ENCODE measurements at regions not wholly inside any gene's neighbourhood (a gene's known extent, or its start where the extent isn't known, plus 50 kb on each side); places are given as distances from the start of the nearest gene placed in this dataset.

DNA sequence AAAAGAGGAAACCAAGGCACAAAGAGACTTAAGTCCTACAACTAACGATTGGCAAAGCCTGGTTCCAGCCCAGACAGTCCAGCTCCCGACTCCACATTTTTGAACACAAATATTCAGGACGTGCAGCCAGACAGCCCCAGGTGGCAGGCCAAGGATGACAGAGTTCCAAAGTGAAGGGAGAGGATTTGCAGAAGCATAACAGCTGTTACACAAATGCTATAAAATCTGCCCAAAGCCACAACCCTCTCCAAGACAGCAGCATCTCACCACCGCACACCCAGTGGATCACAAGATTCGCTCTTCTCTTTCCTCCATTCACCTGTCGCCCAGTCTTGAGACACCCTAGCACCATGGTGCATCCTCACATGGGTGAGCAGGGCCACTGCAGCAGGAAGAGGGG, 227.1 kb upstream of the ID2 start:
- WGBS = 93% methylated on average over 6 of the region's 6 CpGs
- no peak for DNase-seq (ENCODE audit: low spot score)
- H3K4me1 ChIP-seq (ENCODE audit: control insufficient read depth in 4 of 4, insufficient read depth in 4 of 4, low read length in 3 of 4) = peaks cover 3 to 28% (median 21%) of the 10 kb centered on the region in 4 donors
- no peak overlapping the region for H3K4me3 ChIP-seq (ENCODE audit: low read depth in 1 of 3, low read length in 3 of 3)
- no peak overlapping the region for H3K9ac ChIP-seq (ENCODE audit: low read depth in 1 of 2, low read length in 2 of 2)
- no peaks in the 10 kb centered on the region for H3K36me3 ChIP-seq (ENCODE audit: control insufficient read depth in 4 of 4, insufficient read depth in 3 of 4, low read depth in 1 of 4, low read length in 3 of 4)
- no peak overlapping the region for H3K27ac ChIP-seq (ENCODE audit: low read depth in 1 of 2, low read length in 2 of 2)
- no peaks in the 10 kb centered on the region for H3K9me3 ChIP-seq (ENCODE audit: control insufficient read depth in 4 of 4, low read length in 3 of 4)
- TF ChIP-seq SP1 (IDR thresholded peaks at IDR 0.05) (no peak), YY1 (IDR thresholded peaks at IDR 0.05) (no peak)
- TF ChIP-seq, protein P1, sequence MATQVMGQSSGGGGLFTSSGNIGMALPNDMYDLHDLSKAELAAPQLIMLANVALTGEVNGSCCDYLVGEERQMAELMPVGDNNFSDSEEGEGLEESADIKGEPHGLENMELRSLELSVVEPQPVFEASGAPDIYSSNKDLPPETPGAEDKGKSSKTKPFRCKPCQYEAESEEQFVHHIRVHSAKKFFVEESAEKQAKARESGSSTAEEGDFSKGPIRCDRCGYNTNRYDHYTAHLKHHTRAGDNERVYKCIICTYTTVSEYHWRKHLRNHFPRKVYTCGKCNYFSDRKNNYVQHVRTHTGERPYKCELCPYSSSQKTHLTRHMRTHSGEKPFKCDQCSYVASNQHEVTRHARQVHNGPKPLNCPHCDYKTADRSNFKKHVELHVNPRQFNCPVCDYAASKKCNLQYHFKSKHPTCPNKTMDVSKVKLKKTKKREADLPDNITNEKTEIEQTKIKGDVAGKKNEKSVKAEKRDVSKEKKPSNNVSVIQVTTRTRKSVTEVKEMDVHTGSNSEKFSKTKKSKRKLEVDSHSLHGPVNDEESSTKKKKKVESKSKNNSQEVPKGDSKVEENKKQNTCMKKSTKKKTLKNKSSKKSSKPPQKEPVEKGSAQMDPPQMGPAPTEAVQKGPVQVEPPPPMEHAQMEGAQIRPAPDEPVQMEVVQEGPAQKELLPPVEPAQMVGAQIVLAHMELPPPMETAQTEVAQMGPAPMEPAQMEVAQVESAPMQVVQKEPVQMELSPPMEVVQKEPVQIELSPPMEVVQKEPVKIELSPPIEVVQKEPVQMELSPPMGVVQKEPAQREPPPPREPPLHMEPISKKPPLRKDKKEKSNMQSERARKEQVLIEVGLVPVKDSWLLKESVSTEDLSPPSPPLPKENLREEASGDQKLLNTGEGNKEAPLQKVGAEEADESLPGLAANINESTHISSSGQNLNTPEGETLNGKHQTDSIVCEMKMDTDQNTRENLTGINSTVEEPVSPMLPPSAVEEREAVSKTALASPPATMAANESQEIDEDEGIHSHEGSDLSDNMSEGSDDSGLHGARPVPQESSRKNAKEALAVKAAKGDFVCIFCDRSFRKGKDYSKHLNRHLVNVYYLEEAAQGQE (IDR thresholded peaks at IDR 0.05) = no peak
- H3K27me3 ChIP-seq (ENCODE audit: control insufficient read depth in 4 of 4, insufficient read depth in 4 of 4, low read length in 3 of 4) = no peaks in the 10 kb centered on the region

DNA sequence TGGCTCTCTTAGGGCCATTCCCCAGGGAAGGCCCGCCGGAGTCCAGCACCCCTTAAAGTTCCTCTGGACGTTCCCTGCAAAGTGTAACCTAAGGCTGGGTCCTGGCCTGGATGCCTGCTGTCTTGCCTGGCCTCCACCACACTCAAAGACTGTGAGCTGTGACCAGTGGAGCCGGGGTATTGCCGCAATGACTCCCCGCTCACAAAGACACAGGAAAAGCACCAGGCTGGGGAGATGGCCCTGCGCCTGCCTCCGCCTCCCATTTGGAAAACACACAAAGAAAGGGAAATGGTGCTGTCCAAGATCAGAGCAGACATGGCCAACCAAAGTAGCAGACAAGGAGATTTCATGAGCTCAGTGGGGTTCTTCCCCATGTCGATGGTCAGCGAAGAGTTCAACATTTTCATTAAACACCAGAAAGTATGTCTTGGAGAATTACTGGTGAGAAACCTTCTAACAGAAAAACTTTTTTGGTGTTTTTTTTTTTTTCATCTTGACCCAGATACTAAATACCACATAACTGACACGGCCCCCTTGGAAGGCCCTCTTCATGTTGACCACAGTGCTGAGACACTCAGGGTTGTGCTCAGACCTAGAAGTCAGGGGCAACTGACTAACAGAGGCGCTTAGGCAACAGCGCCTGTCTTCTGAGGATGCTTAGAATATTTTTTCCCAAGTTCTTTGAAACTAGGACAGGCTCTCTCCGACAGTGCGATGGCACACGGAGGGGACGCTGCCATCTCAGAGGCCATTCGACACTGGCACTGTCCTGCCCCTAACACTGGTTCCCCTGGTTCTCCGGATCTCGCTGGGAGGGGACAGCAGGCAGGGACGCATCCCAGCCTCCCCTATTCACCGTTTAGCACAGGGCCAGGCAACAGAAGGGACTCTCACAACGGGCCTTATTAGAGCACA, 226.4 kb upstream of the ID2 start:
- Histone ChIP-seq H3K4me3 (ENCODE audit: low read depth in 1 of 3, low read length in 3 of 3) (no peak overlapping the region), H3K9ac (ENCODE audit: low read depth in 1 of 2, low read length in 2 of 2) (no peak overlapping the region), H3K36me3 (ENCODE audit: control insufficient read depth in 4 of 4, insufficient read depth in 3 of 4, low read depth in 1 of 4, low read length in 3 of 4) (no peaks in the 10 kb centered on the region), H3K27me3 (ENCODE audit: control insufficient read depth in 4 of 4, insufficient read depth in 4 of 4, low read length in 3 of 4) (no peaks in the 10 kb centered on the region), H3K27ac (ENCODE audit: low read depth in 1 of 2, low read length in 2 of 2) (no peak overlapping the region), H3K4me1 (ENCODE audit: control insufficient read depth in 4 of 4, insufficient read depth in 4 of 4, low read length in 3 of 4) (peaks cover 3 to 35% (median 21%) of the 10 kb centered on the region in 4 donors), H3K9me3 (ENCODE audit: control insufficient read depth in 4 of 4, low read length in 3 of 4) (no peaks in the 10 kb centered on the region)
- DNase-seq (ENCODE audit: low spot score) = no peak
- WGBS = 87% methylated on average over 23 of the region's 23 CpGs
- TF ChIP-seq RXRA (IDR thresholded peaks at IDR 0.05) (no peak), SP1 (IDR thresholded peaks at IDR 0.05) (no peak), HNF4G (IDR thresholded peaks at IDR 0.05) (no peak), YY1 (IDR thresholded peaks at IDR 0.05) (no peak), TAF1 (conservative IDR thresholded peaks at IDR 0.05) (no peak), JUND (IDR thresholded peaks at IDR 0.05) (no peak)
- TF ChIP-seq, protein P2, sequence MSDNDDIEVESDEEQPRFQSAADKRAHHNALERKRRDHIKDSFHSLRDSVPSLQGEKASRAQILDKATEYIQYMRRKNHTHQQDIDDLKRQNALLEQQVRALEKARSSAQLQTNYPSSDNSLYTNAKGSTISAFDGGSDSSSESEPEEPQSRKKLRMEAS (IDR thresholded peaks at IDR 0.05) = no peak

DNA sequence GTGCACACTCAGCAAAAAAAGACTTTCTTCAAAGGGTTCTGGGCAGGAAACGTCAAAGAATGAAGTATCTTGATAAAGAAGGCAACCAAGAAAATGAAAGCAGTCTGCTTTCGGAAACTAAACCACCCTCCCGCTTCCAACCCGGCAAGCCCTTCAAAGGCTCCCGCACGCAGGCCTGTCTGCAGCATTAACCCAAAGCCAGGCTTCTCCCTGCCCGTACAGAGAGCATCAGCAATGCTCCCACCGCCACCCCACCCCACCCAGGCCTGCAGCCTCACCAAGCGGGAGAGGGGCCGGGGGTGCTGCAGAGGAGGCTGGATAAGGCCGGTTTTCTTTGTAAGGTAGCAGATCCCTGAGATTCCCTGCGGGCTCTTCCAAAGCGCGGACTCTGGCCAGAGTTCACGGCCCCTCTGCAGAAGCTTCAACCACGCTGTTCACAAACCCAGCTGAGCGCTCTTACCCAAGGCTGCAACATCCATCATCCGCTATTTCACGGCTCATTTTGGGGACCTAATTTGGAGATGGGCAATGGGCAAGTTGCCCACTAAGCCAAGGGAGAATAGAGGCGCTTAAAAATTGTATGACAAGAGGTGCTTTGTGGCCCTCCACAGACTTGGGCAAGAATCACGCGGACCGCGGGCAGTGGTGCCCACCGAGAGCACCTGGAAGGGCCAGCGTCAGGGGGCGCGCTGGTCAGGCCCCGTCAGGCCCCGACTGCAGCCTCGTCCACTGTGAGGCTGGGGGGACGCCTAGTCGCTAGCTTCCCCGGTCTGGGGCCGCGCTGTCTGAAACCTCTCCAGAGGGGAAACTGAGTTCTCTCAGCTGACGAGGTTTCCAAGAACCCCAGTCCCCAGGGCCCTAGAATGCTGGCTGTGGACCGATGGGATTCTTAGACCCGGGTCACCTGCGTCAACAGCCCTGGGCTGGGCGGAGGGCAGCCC, 225.4 kb upstream of the ID2 start:
- no peak for TF ChIP-seq YY1 (IDR thresholded peaks at IDR 0.05)
- TF ChIP-seq FOXA2 (IDR thresholded peaks at IDR 0.05) = no peak

More for the DNA sequence above, 225.4 kb upstream of the ID2 start:
- Histone ChIP-seq H3K36me3 (ENCODE audit: control insufficient read depth in 4 of 4, insufficient read depth in 3 of 4, low read depth in 1 of 4, low read length in 3 of 4) (no peaks in the 10 kb centered on the region), H3K9me3 (ENCODE audit: control insufficient read depth in 4 of 4, low read length in 3 of 4) (no peaks in the 10 kb centered on the region), H3K4me3 (ENCODE audit: low read depth in 1 of 3, low read length in 3 of 3) (peak overlapping the region in 1 of 3 donors; percentile 42), H3K27ac (ENCODE audit: low read depth in 1 of 2, low read length in 2 of 2) (peak overlapping the region in 1 of 2 donors; percentile 12), H3K9ac (ENCODE audit: low read depth in 1 of 2, low read length in 2 of 2) (no peak overlapping the region), H3K27me3 (ENCODE audit: control insufficient read depth in 4 of 4, insufficient read depth in 4 of 4, low read length in 3 of 4) (no peaks in the 10 kb centered on the region), H3K4me1 (ENCODE audit: control insufficient read depth in 4 of 4, insufficient read depth in 4 of 4, low read length in 3 of 4) (peaks cover 3 to 37% (median 21%) of the 10 kb centered on the region in 4 donors)
- DNase-seq (ENCODE audit: low spot score) = no peak
- WGBS = 79% methylated on average over 41 of the region's 41 CpGs
